Right kidney (tissue), 1 donor: ENCODE measurements at regions not wholly inside any gene's neighbourhood (a gene's known extent, or its start where the extent isn't known, plus 50 kb on each side); places are given as distances from the start of the nearest gene placed in this dataset.
"Not testable (repeated sequence)": the region's sequence is repeated elsewhere in the genome, so short reads cannot be mapped to it uniquely, and the experiment has no call there.

Source experiments
- DNase-seq: peaks from one replicate; pipeline ENCODE4 v3.0.0-alpha.2; 2016

- no peak for DNase-seq
Measured at GRCh38 chr13:71213252-71213821, 653.7 kb downstream of the DACH1 start.

- DNase-seq = no peak
Measured at GRCh38 chr13:71210861-71211260, 656.1 kb downstream of the DACH1 start.

- no peak for DNase-seq
Measured at GRCh38 chr13:71209217-71209616, 657.8 kb downstream of the DACH1 start.

GRCh38 chr13:71184583-71184982, 682.4 kb downstream of the DACH1 start:
- DNase-seq = not testable (repeated sequence)

GRCh38 chr13:71183352-71183751, 683.7 kb downstream of the DACH1 start:
- DNase-seq = not testable (repeated sequence)

- no peak for DNase-seq
Measured at GRCh38 chr13:71171740-71172139, 695.3 kb downstream of the DACH1 start.

GRCh38 chr13:71169180-71169579, 697.8 kb downstream of the DACH1 start:
- no peak for DNase-seq

- DNase-seq = no peak
Measured at GRCh38 chr13:71156550-71156949, 710.5 kb downstream of the DACH1 start.

- no peak for DNase-seq
Measured at GRCh38 chr13:71149498-71150363, 717.3 kb downstream of the DACH1 start.

GRCh38 chr13:71149046-71149445, 718.0 kb downstream of the DACH1 start:
- no peak for DNase-seq

- no peak for DNase-seq
Measured at GRCh38 chr13:71148396-71148795, 718.6 kb downstream of the DACH1 start.

- DNase-seq = no peak
Measured at GRCh38 chr13:71144883-71145282, 722.1 kb downstream of the DACH1 start.

GRCh38 chr13:71137101-71137500, 729.9 kb downstream of the DACH1 start:
- no peak for DNase-seq

GRCh38 chr13:71124230-71124629, 742.8 kb downstream of the DACH1 start:
- DNase-seq = no peak

- DNase-seq = peak; percentile 4
Measured at GRCh38 chr13:71118779-71119364, 748.1 kb downstream of the DACH1 start.

GRCh38 chr13:71117920-71118319, 749.1 kb downstream of the DACH1 start:
- DNase-seq = no peak

GRCh38 chr13:71115301-71115700, 751.7 kb downstream of the DACH1 start:
- DNase-seq = no peak

GRCh38 chr13:71096421-71096820, 770.6 kb downstream of the DACH1 start:
- no peak for DNase-seq

- DNase-seq = no peak
Measured at GRCh38 chr13:71090990-71091389, 776.0 kb downstream of the DACH1 start.

- no peak for DNase-seq
Measured at GRCh38 chr13:71089056-71089455, 777.9 kb downstream of the DACH1 start.

- DNase-seq = no peak
Measured at GRCh38 chr13:71087432-71087831, 779.6 kb downstream of the DACH1 start.

GRCh38 chr13:71087006-71087405, 780.0 kb downstream of the DACH1 start:
- no peak for DNase-seq

GRCh38 chr13:71082631-71083030, 784.4 kb downstream of the DACH1 start:
- DNase-seq = no peak

GRCh38 chr13:71079638-71080037, 787.4 kb downstream of the DACH1 start:
- DNase-seq = no peak
